ENCODE measurements at regions not wholly inside any gene's neighbourhood (a gene's known extent, or its start where the extent isn't known, plus 50 kb on each side); places are given as distances from the start of the nearest gene placed in this dataset.
"Not testable (repeated sequence)": the region's sequence is repeated elsewhere in the genome, so short reads cannot be mapped to it uniquely, and the experiment has no call there.

GRCh38 chr1:176325664-176326063 lies 118.6 kb upstream of the COP1 start:
- H3K9me3 ChIP-seq (ENCODE audit: control insufficient read depth, insufficient read depth, low read depth, low read length): no peaks in the 10 kb centered on the region
- no peaks in the 10 kb centered on the region for H3K36me3 ChIP-seq (ENCODE audit: control insufficient read depth in 2 of 2, insufficient read depth in 1 of 2, low read length in 2 of 2)
- TF ChIP-seq ZNF791 (tag by site-specific recombination; IDR thresholded peaks at IDR 0.05) (no peak), ZNF449 (tag by site-specific recombination; IDR thresholded peaks at IDR 0.05) (no peak), ZNF501 (tag by site-specific recombination; IDR thresholded peaks at IDR 0.05) (no peak), ZEB2 (tag by site-specific recombination; IDR thresholded peaks at IDR 0.05) (no peak), FEZF1 (tag by site-specific recombination; IDR thresholded peaks at IDR 0.05) (no peak)
- ChIA-PET POLR2A (no interaction called here), CTCF (interaction anchor here (0.6 kb wide), 1 partner anchor 28 kb away, joined by 3 read pairs; no protein-coding TSS in a partner anchor)
- H3K27ac ChIP-seq (ENCODE audit: extremely low read depth, low read depth, low read length): no peak overlapping the region
- H3K4me3 ChIP-seq (ENCODE audit: low read depth, low read length): no peak overlapping the region
- H3K4me1 ChIP-seq (ENCODE audit: control insufficient read depth, insufficient read depth, low read length): no peaks in the 10 kb centered on the region

- H3K27ac ChIP-seq (ENCODE audit: extremely low read depth, low read depth, low read length): no peak overlapping the region
- TF ChIP-seq ZNF701 (tag by site-specific recombination; IDR thresholded peaks at IDR 0.05): no peak
- no peak for TF ChIP-seq ZNF24 (tag by site-specific recombination; IDR thresholded peaks at IDR 0.05)
- ChIA-PET CTCF (no interaction called here), POLR2A (no interaction called here)
- no peak overlapping the region for H3K4me3 ChIP-seq (ENCODE audit: low read depth, low read length)
- no peaks in the 10 kb centered on the region for H3K36me3 ChIP-seq (ENCODE audit: control insufficient read depth in 2 of 2, insufficient read depth in 1 of 2, low read length in 2 of 2)
- H3K9me3 ChIP-seq (ENCODE audit: control insufficient read depth, insufficient read depth, low read depth, low read length): no peaks in the 10 kb centered on the region
- H3K4me1 ChIP-seq (ENCODE audit: control insufficient read depth, insufficient read depth, low read length): no peaks in the 10 kb centered on the region
These were observed 116.4 kb upstream of the COP1 start for GRCh38 chr1:176323472-176323871.

GRCh38 chr1:176315519-176316220 lies 108.6 kb upstream of the COP1 start:
- Histone ChIP-seq H3K4me3 (ENCODE audit: low read depth, low read length) (no peak overlapping the region), H3K27ac (ENCODE audit: extremely low read depth, low read depth, low read length) (no peak overlapping the region), H3K9me3 (ENCODE audit: control insufficient read depth, insufficient read depth, low read depth, low read length) (no peaks in the 10 kb centered on the region), H3K36me3 (ENCODE audit: control insufficient read depth in 2 of 2, insufficient read depth in 1 of 2, low read length in 2 of 2) (no peaks in the 10 kb centered on the region), H3K4me1 (ENCODE audit: control insufficient read depth, insufficient read depth, low read length) (no peaks in the 10 kb centered on the region)
- no peak for TF ChIP-seq HOXC10 (CRISPR knock-in tag; IDR thresholded peaks at IDR 0.05)
- no peak for TF ChIP-seq KLF1 (tag by site-specific recombination; IDR thresholded peaks at IDR 0.05)
- no peak for TF ChIP-seq ZNF747 (tag by site-specific recombination; IDR thresholded peaks at IDR 0.05)
- no peak for TF ChIP-seq ZNF324 (tag by site-specific recombination; IDR thresholded peaks at IDR 0.05)
- no peak for TF ChIP-seq HOXD13 (CRISPR knock-in tag; IDR thresholded peaks at IDR 0.05; ENCODE audit: borderline replicate concordance)
- TF ChIP-seq ZFP69B (tag by site-specific recombination; IDR thresholded peaks at IDR 0.05): no peak
- no peak for TF ChIP-seq ZNF37A (tag by site-specific recombination; IDR thresholded peaks at IDR 0.05)
- POLR2A ChIA-PET: no interaction called here
- CTCF ChIA-PET: no interaction called here

GRCh38 chr1:176296602-176297001 lies 89.5 kb upstream of the COP1 start:
- H3K27ac ChIP-seq (ENCODE audit: extremely low read depth, low read depth, low read length); H3K36me3 ChIP-seq (ENCODE audit: control insufficient read depth in 2 of 2, insufficient read depth in 1 of 2, low read length in 2 of 2); CTCF ChIA-PET; H3K9me3 ChIP-seq (ENCODE audit: control insufficient read depth, insufficient read depth, low read depth, low read length); H3K4me1 ChIP-seq (ENCODE audit: control insufficient read depth, insufficient read depth, low read length); POLR2A ChIA-PET; H3K4me3 ChIP-seq (ENCODE audit: low read depth, low read length): not testable (repeated sequence)

- no peaks in the 10 kb centered on the region for H3K36me3 ChIP-seq (ENCODE audit: control insufficient read depth in 2 of 2, insufficient read depth in 1 of 2, low read length in 2 of 2)
- ChIA-PET POLR2A (no interaction called here), CTCF (no interaction called here)
- no peak overlapping the region for H3K27ac ChIP-seq (ENCODE audit: extremely low read depth, low read depth, low read length)
- no peaks in the 10 kb centered on the region for H3K4me1 ChIP-seq (ENCODE audit: control insufficient read depth, insufficient read depth, low read length)
- no peak for TF ChIP-seq ZSCAN4 (tag by site-specific recombination; IDR thresholded peaks at IDR 0.05)
- TF ChIP-seq SETDB1 (IDR thresholded peaks at IDR 0.05; ENCODE audit: insufficient read length, low read length): peak; percentile 93
- no peaks in the 10 kb centered on the region for H3K9me3 ChIP-seq (ENCODE audit: control insufficient read depth, insufficient read depth, low read depth, low read length)
- H3K4me3 ChIP-seq (ENCODE audit: low read depth, low read length): no peak overlapping the region
These were observed 78.9 kb upstream of the COP1 start for GRCh38 chr1:176285996-176286395.

Measured in HEK293 (cell line).